AG09319 (cell line): ENCODE measurements at regions not wholly inside any gene's neighbourhood (a gene's known extent, or its start where the extent isn't known, plus 50 kb on each side); places are given as distances from the start of the nearest gene placed in this dataset.

Experiments
- DNase-seq: peaks from one replicate; pipeline ENCODE4 v3.0.0-alpha.2; 2010; ENCODE audit warnings: low read depth; ENCODE audit errors: extremely low read depth
- TF ChIP-seq, protein P1 (sequence below): IDR thresholded peaks from 2 replicates; pipeline ENCODE4 v1.5.1; 2011; ENCODE audit warnings: low read depth, mild to moderate bottlenecking, inconsistent platforms, low read length, moderate library complexity

DNA sequence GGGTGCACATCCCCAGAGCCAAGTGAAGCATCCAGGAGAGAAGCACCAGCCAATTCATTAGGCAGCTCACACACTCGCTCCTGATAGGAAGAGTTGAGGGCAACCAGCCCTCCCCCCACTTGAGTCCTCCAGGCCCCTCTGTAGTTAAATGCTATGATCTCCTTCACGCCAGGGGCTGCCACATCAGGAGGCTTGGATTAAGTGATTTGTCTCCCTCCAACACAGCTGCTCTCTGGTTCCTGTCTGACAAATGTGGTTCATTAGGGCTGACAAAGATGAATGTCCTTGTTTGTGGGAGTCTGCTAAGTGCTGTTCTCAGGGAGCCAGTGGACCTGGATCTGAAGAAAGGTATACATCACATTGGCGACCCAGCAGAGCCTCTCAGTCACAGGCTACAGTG lies 94.5 kb upstream of the WSCD1 start:
- TF ChIP-seq, protein P1, sequence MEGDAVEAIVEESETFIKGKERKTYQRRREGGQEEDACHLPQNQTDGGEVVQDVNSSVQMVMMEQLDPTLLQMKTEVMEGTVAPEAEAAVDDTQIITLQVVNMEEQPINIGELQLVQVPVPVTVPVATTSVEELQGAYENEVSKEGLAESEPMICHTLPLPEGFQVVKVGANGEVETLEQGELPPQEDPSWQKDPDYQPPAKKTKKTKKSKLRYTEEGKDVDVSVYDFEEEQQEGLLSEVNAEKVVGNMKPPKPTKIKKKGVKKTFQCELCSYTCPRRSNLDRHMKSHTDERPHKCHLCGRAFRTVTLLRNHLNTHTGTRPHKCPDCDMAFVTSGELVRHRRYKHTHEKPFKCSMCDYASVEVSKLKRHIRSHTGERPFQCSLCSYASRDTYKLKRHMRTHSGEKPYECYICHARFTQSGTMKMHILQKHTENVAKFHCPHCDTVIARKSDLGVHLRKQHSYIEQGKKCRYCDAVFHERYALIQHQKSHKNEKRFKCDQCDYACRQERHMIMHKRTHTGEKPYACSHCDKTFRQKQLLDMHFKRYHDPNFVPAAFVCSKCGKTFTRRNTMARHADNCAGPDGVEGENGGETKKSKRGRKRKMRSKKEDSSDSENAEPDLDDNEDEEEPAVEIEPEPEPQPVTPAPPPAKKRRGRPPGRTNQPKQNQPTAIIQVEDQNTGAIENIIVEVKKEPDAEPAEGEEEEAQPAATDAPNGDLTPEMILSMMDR, result no peak
- no peak for DNase-seq

- no peak for DNase-seq
- TF ChIP-seq, protein P1, result no peak
These were observed 93.9 kb upstream of the WSCD1 start for GRCh38 chr17:5976251-5976650.

- DNase-seq, result no peak
- TF ChIP-seq, protein P1, result no peak
These were observed 91.7 kb upstream of the WSCD1 start for GRCh38 chr17:5978496-5978895.

DNA sequence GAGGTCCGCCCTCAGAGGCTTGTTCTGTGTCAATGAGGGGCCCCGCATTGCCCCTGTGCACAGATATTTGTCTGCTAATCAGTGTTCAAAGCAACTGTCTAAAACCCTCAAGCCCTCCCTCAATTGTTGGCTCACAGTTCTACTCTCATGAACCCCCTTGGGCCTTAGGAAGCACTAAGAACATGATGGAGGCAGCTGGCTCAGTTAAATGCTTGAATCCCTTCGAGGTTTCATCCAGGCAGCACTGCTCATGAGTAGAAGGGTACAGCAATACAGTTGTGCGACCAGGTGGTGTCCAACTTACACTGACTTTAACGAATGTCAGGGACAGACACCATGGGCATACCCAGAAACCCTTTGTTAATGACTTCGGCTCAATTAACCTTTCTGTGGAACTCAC lies 89.2 kb upstream of the WSCD1 start:
- no peak for DNase-seq
- TF ChIP-seq, protein P1, result no peak

DNA sequence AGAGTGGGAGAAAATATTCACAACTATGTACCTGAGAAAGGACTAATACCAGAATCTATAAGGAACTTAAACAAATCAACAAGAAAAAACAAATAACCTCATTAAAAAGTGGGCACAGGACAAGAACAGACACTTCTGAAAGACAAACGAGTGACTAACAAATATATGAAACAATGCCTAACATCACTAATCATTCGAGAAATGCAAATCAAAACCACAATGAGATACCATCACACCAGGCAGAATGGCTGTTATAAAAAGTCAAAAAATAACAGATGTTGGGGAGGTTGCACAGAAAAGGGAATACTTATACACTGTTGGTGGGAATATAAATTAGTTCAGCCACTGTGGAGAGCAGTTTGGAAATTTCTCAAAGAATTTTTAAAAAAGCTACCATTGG lies 83.5 kb upstream of the WSCD1 start:
- no peak for DNase-seq
- TF ChIP-seq, protein P1, result no peak

GRCh38 chr17:6000426-6000825 lies 69.8 kb upstream of the WSCD1 start:
- no peak for DNase-seq
- TF ChIP-seq, protein P1, result no peak

- peak; percentile 16 for DNase-seq
These were observed 67.0 kb upstream of the WSCD1 start for GRCh38 chr17:6003221-6003620.

DNA sequence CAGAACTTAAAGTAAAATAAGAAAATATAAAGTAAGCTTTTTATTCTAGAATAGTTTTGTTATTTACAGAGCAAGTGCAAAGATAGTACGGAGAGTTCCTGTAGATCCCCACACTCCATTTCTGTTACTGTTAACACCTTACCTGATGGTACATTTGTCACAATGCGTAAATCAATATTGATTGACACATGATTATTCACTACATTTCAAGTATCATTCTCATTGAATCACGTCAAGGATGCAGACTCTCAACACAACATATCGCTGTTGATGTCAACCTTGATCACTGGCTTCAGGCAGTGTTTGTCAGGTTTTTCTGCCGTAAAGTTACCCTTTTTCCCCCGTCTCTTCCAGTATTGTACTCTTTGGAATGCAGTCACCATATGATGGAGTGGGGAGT lies 64.2 kb upstream of the WSCD1 start:
- DNase-seq, result no peak
- TF ChIP-seq, protein P1, result no peak
